HEK293 (cell line): ENCODE measurements at regions not wholly inside any gene's neighbourhood (a gene's known extent, or its start where the extent isn't known, plus 50 kb on each side); places are given as distances from the start of the nearest gene placed in this dataset.

Experiments
- CTCF ChIA-PET: fragments of 350-600 bp; formaldehyde crosslinking; extraction: SDS; loops from one replicate; lab custom pipeline; 2021; ENCODE audit warnings: antibody characterized with exemption; lab: Yijun Ruan, JAX
- POLR2A ChIA-PET: fragments of 300-600 bp; formaldehyde crosslinking; extraction: SDS; loops from one replicate; lab custom pipeline; 2020; ENCODE audit warnings: antibody characterized with exemption, inconsistent platforms; lab: Yijun Ruan, JAX
- H3K27ac ChIP-seq: fragments of 200-500 bp; sonication (Bioruptor generic); 2 replicates; pipeline ENCODE4 v1.5.1; 2014; ENCODE audit warnings: low read depth, low read length, control low read depth, inconsistent platforms; ENCODE audit errors: extremely low read depth
- H3K36me3 ChIP-seq, 2 experiments: fragments of 200-500 bp in 1 of 2; sonication (Bioruptor generic) in 1 of 2; 1 replicate in 1 of 2; 2 replicates in 1 of 2; pipeline ENCODE4 v1.5.1; 2014 to 2017; ENCODE audit warnings: inconsistent platforms in 2 of 2, low read length in 2 of 2; ENCODE audit not compliant: control insufficient read depth in 2 of 2, insufficient read depth in 1 of 2
- H3K4me1 ChIP-seq: fragments of 200-500 bp; sonication (Bioruptor generic); 2 replicates; pipeline ENCODE4 v1.5.1; 2014; ENCODE audit warnings: mild to moderate bottlenecking, low read length, inconsistent platforms; ENCODE audit not compliant: control insufficient read depth, insufficient read depth
- H3K4me3 ChIP-seq: 2 replicates; pipeline ENCODE4 v1.5.1; 2011; ENCODE audit warnings: low read depth, mild to moderate bottlenecking, control low read depth, low read length, moderate library complexity
- H3K9me3 ChIP-seq: fragments of 200-500 bp; sonication (Bioruptor generic); 2 replicates; pipeline ENCODE4 v1.5.1; 2014; ENCODE audit warnings: low read depth, low read length, inconsistent platforms; ENCODE audit not compliant: control insufficient read depth, insufficient read depth
- GLI4 ChIP-seq: fragments of 450-650 bp; formaldehyde crosslinking; IDR thresholded peaks from 2 replicates; pipeline ENCODE4 v1.5.1; 2016; ENCODE audit warnings: missing biosample characterization, missing genetic modification characterization
- GLIS1 ChIP-seq: fragments of 450-650 bp; formaldehyde crosslinking; IDR thresholded peaks from 2 replicates; pipeline ENCODE4 v1.5.1; 2016; ENCODE audit warnings: missing biosample characterization, missing genetic modification characterization
- KLF9 ChIP-seq: fragments of 450-650 bp; formaldehyde crosslinking; IDR thresholded peaks from 2 replicates; pipeline ENCODE4 v1.5.1; 2016; ENCODE audit warnings: missing biosample characterization, missing genetic modification characterization, low read depth
- TRIM28 ChIP-seq: IDR thresholded peaks from 2 replicates; pipeline ENCODE4 v1.6.1; 2011; ENCODE audit warnings: low read length, control low read depth, borderline replicate concordance
- YY2 ChIP-seq: fragments of 450-650 bp; formaldehyde crosslinking; IDR thresholded peaks from 2 replicates; pipeline ENCODE4 v1.5.1; 2016; ENCODE audit warnings: missing biosample characterization, missing genetic modification characterization
- ZFHX2 ChIP-seq: fragments of 450-650 bp; formaldehyde crosslinking; conservative IDR thresholded peaks from 2 replicates; pipeline ENCODE4 v1.5.1; 2016; ENCODE audit warnings: missing biosample characterization, missing genetic modification characterization
- ZFP69B ChIP-seq: fragments of 450-650 bp; formaldehyde crosslinking; IDR thresholded peaks from 2 replicates; pipeline ENCODE4 v1.5.1; 2016; ENCODE audit warnings: missing biosample characterization, missing genetic modification characterization
- ZNF155 ChIP-seq: fragments of 450-650 bp; formaldehyde crosslinking; IDR thresholded peaks from 2 replicates; pipeline ENCODE4 v1.5.1; 2016; ENCODE audit warnings: missing biosample characterization, missing genetic modification characterization
- ZNF157 ChIP-seq: fragments of 450-650 bp; formaldehyde crosslinking; IDR thresholded peaks from 2 replicates; pipeline ENCODE4 v1.5.1; 2016; ENCODE audit warnings: missing biosample characterization, missing genetic modification characterization
- ZNF248 ChIP-seq: fragments of 450-650 bp; formaldehyde crosslinking; IDR thresholded peaks from 2 replicates; pipeline ENCODE4 v1.5.1; 2017; ENCODE audit warnings: missing biosample characterization, missing genetic modification characterization
- ZNF302 ChIP-seq: fragments of 450-650 bp; formaldehyde crosslinking; IDR thresholded peaks from 2 replicates; pipeline ENCODE4 v1.5.1; 2016; ENCODE audit warnings: missing biosample characterization, missing genetic modification characterization, low read depth
- ZNF324 ChIP-seq: fragments of 450-650 bp; formaldehyde crosslinking; IDR thresholded peaks from 2 replicates; pipeline ENCODE4 v1.5.1; 2016; ENCODE audit warnings: missing biosample characterization, missing genetic modification characterization
- ZNF362 ChIP-seq: fragments of 450-650 bp; formaldehyde crosslinking; IDR thresholded peaks from 2 replicates; pipeline ENCODE4 v1.5.1; 2016; ENCODE audit warnings: missing biosample characterization, missing genetic modification characterization
- ZNF391 ChIP-seq: fragments of 450-650 bp; formaldehyde crosslinking; IDR thresholded peaks from 2 replicates; pipeline ENCODE4 v1.5.1; 2016; ENCODE audit warnings: low read depth, missing biosample characterization, missing genetic modification characterization, borderline replicate concordance
- ZNF416 ChIP-seq: fragments of 450-650 bp; formaldehyde crosslinking; IDR thresholded peaks from 2 replicates; pipeline ENCODE4 v1.5.1; 2016; ENCODE audit warnings: missing biosample characterization, missing genetic modification characterization
- ZNF521 ChIP-seq: fragments of 450-650 bp; formaldehyde crosslinking; IDR thresholded peaks from 2 replicates; pipeline ENCODE4 v1.5.1; 2017; ENCODE audit warnings: missing biosample characterization, mild to moderate bottlenecking, missing genetic modification characterization
- ZNF624 ChIP-seq: fragments of 450-650 bp; formaldehyde crosslinking; IDR thresholded peaks from 2 replicates; pipeline ENCODE4 v1.5.1; 2017; ENCODE audit warnings: missing biosample characterization, missing genetic modification characterization
- ZNF670 ChIP-seq: fragments of 450-650 bp; formaldehyde crosslinking; IDR thresholded peaks from 2 replicates; pipeline ENCODE4 v1.5.1; 2016; ENCODE audit warnings: missing biosample characterization, missing genetic modification characterization, low read depth
- ZNF791 ChIP-seq: fragments of 450-650 bp; formaldehyde crosslinking; IDR thresholded peaks from 2 replicates; pipeline ENCODE4 v1.5.1; 2016; ENCODE audit warnings: missing biosample characterization, missing genetic modification characterization
- TF ChIP-seq, protein P1 (sequence below): fragments of 450-650 bp; formaldehyde crosslinking; conservative IDR thresholded peaks from 2 replicates; pipeline ENCODE4 v1.5.1; 2016; ENCODE audit warnings: low read depth, missing biosample characterization, missing genetic modification characterization

- H3K36me3 ChIP-seq = no peaks in the 10 kb centered on the region
- no peaks in the 10 kb centered on the region for H3K4me1 ChIP-seq
- H3K27ac ChIP-seq = no peak overlapping the region
- H3K4me3 ChIP-seq = no peak overlapping the region
- no peak for TF ChIP-seq TRIM28
- TF ChIP-seq GLIS1 (tag by site-specific recombination) = no peak
- TF ChIP-seq GLI4 (tag by site-specific recombination) = no peak
- ChIA-PET POLR2A (no interaction called here), CTCF (no interaction called here)
- H3K9me3 ChIP-seq = no peaks in the 10 kb centered on the region
Observed at GRCh38 chr4:176927664-176928063, 134.9 kb upstream of the VEGFC start.

GRCh38 chr4:176939445-176939844, 146.7 kb upstream of the VEGFC start:
- no peak overlapping the region for H3K27ac ChIP-seq
- H3K4me3 ChIP-seq = no peak overlapping the region
- H3K36me3 ChIP-seq = no peaks in the 10 kb centered on the region
- H3K4me1 ChIP-seq = no peaks in the 10 kb centered on the region
- POLR2A ChIA-PET = no interaction called here
- H3K9me3 ChIP-seq = no peaks in the 10 kb centered on the region
- CTCF ChIA-PET = interaction anchor here (0.7 kb wide), 1 partner anchor 113 kb away, joined by 4 read pairs; no protein-coding TSS in a partner anchor
- TF ChIP-seq ZNF155 (tag by site-specific recombination) (no peak), ZNF362 (tag by site-specific recombination) (no peak), ZNF521 (tag by site-specific recombination) (no peak), YY2 (tag by site-specific recombination) (no peak), ZNF391 (no peak), ZNF416 (tag by site-specific recombination) (no peak), ZFP69B (no peak), ZNF624 (no peak), ZNF324 (tag by site-specific recombination) (no peak), ZNF670 (no peak)
- TF ChIP-seq, protein P1, sequence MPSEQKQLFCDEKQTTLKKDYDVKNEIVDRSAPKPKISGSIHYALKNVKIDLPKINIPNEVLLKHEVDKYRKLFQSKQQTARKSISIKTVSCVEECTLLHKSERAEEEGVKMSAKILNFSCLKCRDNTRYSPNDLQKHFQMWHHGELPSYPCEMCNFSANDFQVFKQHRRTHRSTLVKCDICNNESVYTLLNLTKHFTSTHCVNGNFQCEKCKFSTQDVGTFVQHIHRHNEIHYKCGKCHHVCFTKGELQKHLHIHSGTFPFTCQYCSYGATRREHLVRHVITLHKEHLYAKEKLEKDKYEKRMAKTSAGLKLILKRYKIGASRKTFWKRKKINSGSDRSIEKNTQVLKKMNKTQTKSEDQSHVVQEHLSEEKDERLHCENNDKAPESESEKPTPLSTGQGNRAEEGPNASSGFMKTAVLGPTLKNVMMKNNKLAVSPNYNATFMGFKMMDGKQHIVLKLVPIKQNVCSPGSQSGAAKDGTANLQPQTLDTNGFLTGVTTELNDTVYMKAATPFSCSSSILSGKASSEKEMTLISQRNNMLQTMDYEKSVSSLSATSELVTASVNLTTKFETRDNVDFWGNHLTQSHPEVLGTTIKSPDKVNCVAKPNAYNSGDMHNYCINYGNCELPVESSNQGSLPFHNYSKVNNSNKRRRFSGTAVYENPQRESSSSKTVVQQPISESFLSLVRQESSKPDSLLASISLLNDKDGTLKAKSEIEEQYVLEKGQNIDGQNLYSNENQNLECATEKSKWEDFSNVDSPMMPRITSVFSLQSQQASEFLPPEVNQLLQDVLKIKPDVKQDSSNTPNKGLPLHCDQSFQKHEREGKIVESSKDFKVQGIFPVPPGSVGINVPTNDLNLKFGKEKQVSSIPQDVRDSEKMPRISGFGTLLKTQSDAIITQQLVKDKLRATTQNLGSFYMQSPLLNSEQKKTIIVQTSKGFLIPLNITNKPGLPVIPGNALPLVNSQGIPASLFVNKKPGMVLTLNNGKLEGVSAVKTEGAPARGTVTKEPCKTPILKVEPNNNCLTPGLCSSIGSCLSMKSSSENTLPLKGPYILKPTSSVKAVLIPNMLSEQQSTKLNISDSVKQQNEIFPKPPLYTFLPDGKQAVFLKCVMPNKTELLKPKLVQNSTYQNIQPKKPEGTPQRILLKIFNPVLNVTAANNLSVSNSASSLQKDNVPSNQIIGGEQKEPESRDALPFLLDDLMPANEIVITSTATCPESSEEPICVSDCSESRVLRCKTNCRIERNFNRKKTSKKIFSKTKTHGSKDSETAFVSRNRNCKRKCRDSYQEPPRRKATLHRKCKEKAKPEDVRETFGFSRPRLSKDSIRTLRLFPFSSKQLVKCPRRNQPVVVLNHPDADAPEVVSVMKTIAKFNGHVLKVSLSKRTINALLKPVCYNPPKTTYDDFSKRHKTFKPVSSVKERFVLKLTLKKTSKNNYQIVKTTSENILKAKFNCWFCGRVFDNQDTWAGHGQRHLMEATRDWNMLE (tag by site-specific recombination) = no peak

DNA sequence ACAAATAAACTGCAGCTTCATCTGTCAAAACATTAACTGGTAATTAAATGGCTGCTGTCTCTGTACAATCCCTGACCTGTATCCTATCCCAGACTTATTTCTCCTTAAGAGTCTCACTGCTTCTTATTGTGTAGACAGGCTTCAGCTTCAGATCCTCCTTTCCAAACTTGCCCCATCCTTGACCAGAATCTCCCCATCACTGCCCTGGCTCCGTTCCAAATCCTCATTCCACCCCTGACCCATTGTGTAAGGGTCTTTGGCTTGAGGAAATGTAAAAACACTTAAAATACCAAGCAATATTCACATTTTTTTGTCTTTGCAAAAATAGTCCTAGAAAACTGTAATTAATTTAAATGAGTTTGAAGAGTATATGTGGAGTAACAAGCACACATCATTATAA, 152.6 kb upstream of the VEGFC start:
- H3K27ac ChIP-seq = no peak overlapping the region
- CTCF ChIA-PET = no interaction called here
- TF ChIP-seq ZNF791 (tag by site-specific recombination) = no peak
- TF ChIP-seq ZNF157 (tag by site-specific recombination) = no peak
- no peak for TF ChIP-seq ZFHX2 (tag by site-specific recombination)
- TF ChIP-seq KLF9 (tag by site-specific recombination) = no peak
- TF ChIP-seq ZNF302 (tag by site-specific recombination) = no peak
- TF ChIP-seq ZNF248 = no peak
- H3K36me3 ChIP-seq = no peaks in the 10 kb centered on the region
- POLR2A ChIA-PET = no interaction called here
- no peaks in the 10 kb centered on the region for H3K9me3 ChIP-seq
- no peaks in the 10 kb centered on the region for H3K4me1 ChIP-seq
- no peak overlapping the region for H3K4me3 ChIP-seq
